HEK293 (cell line): ENCODE measurements at regions not wholly inside any gene's neighbourhood (a gene's known extent, or its start where the extent isn't known, plus 50 kb on each side); places are given as distances from the start of the nearest gene placed in this dataset.

ENCODE experiments used
- GLI4 ChIP-seq: fragments of 450-650 bp; formaldehyde crosslinking; IDR thresholded peaks from 2 replicates; pipeline ENCODE4 v1.5.1; 2016; ENCODE audit warnings: missing biosample characterization, missing genetic modification characterization
- MEIS1 ChIP-seq: sonication (generic); formaldehyde crosslinking; IDR thresholded peaks from 2 replicates; pipeline ENCODE4 v1.8.1; 2022; ENCODE audit warnings: missing genetic modification reagents, mild to moderate bottlenecking, borderline replicate concordance
- OVOL3 ChIP-seq: fragments of 450-650 bp; formaldehyde crosslinking; IDR thresholded peaks from 2 replicates; pipeline ENCODE4 v1.5.1; 2016; ENCODE audit warnings: missing biosample characterization, missing genetic modification characterization
- SCRT2 ChIP-seq: fragments of 450-650 bp; formaldehyde crosslinking; IDR thresholded peaks from 2 replicates; pipeline ENCODE4 v1.5.1; 2016; ENCODE audit warnings: missing biosample characterization, missing genetic modification characterization
- ZNF146 ChIP-seq: fragments of 450-650 bp; formaldehyde crosslinking; IDR thresholded peaks from 2 replicates; pipeline ENCODE4 v1.5.1; 2016; ENCODE audit warnings: missing biosample characterization, missing genetic modification characterization
- ZNF292 ChIP-seq: fragments of 450-650 bp; formaldehyde crosslinking; IDR thresholded peaks from 2 replicates; pipeline ENCODE4 v1.5.1; 2016; ENCODE audit warnings: low read depth, missing biosample characterization, missing genetic modification characterization, borderline replicate concordance
- ZNF544 ChIP-seq: fragments of 450-650 bp; formaldehyde crosslinking; IDR thresholded peaks from 2 replicates; pipeline ENCODE4 v1.5.0; 2017; ENCODE audit warnings: missing biosample characterization, missing genetic modification characterization
- ZNF747 ChIP-seq: fragments of 450-650 bp; formaldehyde crosslinking; IDR thresholded peaks from 2 replicates; pipeline ENCODE4 v1.5.1; 2016; ENCODE audit warnings: missing biosample characterization, missing genetic modification characterization
- TF ChIP-seq, protein P1 (sequence below): fragments of 450-650 bp; formaldehyde crosslinking; IDR thresholded peaks from 2 replicates; pipeline ENCODE4 v1.5.1; 2016; ENCODE audit warnings: missing biosample characterization, missing genetic modification characterization
- TF ChIP-seq, protein P2 (sequence below): fragments of 450-650 bp; formaldehyde crosslinking; IDR thresholded peaks from 2 replicates; pipeline ENCODE4 v1.5.1; 2016; ENCODE audit warnings: missing biosample characterization, missing genetic modification characterization
- TF ChIP-seq, protein P3 (sequence below): fragments of 450-650 bp; formaldehyde crosslinking; IDR thresholded peaks from 2 replicates; pipeline ENCODE4 v1.5.1; 2016; ENCODE audit warnings: missing biosample characterization, missing genetic modification characterization
- TF ChIP-seq, protein P4 (sequence below): fragments of 450-650 bp; formaldehyde crosslinking; IDR thresholded peaks from 2 replicates; pipeline ENCODE4 v1.5.1; 2016; ENCODE audit warnings: missing biosample characterization, missing genetic modification characterization, low read depth
- TF ChIP-seq, protein P5 (sequence below): fragments of 450-650 bp; formaldehyde crosslinking; IDR thresholded peaks from 2 replicates; pipeline ENCODE4 v1.5.1; 2016; ENCODE audit warnings: missing biosample characterization, missing genetic modification characterization

DNA sequence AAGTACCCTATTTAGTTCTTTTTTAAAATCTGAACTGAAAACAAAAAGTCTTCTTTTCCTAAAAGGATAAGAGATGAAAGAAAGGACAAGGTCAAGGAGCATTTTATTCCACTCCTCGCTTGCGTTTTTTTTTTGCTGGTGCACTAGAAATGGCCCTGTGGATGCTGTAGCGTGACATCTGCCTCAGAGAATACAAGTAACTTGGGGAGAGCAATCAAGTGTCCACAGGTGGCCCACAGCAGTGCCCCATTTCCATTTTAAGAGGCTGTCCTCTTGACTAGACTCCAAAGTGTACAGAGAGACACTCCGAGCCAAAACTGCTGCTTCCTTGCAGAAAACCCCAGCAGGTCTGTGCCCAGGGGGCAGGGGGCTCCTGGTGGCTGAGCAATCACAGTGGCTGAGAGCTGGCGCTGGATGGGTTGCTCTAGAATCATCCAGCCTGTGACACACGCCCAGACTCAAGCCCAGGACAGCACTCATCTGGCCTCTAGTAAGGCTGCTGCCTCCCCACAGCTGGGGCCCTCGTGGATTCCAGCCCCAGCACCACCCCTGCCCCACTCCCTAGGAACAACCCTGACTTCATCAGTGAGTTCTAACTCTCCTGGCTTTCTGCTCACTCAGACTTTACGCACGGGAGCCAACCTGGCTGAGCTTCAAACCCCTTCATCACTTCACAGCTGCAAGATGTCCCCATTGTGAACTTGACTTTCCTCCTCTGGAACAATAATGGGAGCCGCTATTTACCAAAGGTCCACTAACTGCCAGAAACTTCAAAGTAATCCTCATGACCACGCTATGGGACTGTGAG, 71.1 kb upstream of the SPATA12 start:
- TF ChIP-seq, protein P1, sequence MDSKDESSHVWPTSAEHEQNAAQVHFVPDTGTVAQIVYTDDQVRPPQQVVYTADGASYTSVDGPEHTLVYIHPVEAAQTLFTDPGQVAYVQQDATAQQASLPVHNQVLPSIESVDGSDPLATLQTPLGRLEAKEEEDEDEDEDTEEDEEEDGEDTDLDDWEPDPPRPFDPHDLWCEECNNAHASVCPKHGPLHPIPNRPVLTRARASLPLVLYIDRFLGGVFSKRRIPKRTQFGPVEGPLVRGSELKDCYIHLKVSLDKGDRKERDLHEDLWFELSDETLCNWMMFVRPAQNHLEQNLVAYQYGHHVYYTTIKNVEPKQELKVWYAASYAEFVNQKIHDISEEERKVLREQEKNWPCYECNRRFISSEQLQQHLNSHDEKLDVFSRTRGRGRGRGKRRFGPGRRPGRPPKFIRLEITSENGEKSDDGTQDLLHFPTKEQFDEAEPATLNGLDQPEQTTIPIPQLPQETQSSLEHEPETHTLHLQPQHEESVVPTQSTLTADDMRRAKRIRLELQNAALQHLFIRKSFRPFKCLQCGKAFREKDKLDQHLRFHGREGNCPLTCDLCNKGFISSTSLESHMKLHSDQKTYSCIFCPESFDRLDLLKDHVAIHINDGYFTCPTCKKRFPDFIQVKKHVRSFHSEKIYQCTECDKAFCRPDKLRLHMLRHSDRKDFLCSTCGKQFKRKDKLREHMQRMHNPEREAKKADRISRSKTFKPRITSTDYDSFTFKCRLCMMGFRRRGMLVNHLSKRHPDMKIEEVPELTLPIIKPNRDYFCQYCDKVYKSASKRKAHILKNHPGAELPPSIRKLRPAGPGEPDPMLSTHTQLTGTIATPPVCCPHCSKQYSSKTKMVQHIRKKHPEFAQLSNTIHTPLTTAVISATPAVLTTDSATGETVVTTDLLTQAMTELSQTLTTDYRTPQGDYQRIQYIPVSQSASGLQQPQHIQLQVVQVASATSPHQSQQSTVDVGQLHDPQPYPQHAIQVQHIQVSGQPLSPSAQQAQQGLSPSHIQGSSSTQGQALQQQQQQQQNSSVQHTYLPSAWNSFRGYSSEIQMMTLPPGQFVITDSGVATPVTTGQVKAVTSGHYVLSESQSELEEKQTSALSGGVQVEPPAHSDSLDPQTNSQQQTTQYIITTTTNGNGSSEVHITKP (tag by site-specific recombination): no peak
- TF ChIP-seq, protein P2, sequence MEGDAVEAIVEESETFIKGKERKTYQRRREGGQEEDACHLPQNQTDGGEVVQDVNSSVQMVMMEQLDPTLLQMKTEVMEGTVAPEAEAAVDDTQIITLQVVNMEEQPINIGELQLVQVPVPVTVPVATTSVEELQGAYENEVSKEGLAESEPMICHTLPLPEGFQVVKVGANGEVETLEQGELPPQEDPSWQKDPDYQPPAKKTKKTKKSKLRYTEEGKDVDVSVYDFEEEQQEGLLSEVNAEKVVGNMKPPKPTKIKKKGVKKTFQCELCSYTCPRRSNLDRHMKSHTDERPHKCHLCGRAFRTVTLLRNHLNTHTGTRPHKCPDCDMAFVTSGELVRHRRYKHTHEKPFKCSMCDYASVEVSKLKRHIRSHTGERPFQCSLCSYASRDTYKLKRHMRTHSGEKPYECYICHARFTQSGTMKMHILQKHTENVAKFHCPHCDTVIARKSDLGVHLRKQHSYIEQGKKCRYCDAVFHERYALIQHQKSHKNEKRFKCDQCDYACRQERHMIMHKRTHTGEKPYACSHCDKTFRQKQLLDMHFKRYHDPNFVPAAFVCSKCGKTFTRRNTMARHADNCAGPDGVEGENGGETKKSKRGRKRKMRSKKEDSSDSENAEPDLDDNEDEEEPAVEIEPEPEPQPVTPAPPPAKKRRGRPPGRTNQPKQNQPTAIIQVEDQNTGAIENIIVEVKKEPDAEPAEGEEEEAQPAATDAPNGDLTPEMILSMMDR (tag by site-specific recombination): no peak
- TF ChIP-seq ZNF544 (tag by site-specific recombination) (no peak), OVOL3 (tag by site-specific recombination) (no peak), SCRT2 (tag by site-specific recombination) (no peak), GLI4 (tag by site-specific recombination) (no peak), ZNF292 (tag by site-specific recombination) (no peak), ZNF747 (tag by site-specific recombination) (no peak), MEIS1 (CRISPR knock-in tag) (no peak), ZNF146 (tag by site-specific recombination) (no peak)
- TF ChIP-seq, protein P3, sequence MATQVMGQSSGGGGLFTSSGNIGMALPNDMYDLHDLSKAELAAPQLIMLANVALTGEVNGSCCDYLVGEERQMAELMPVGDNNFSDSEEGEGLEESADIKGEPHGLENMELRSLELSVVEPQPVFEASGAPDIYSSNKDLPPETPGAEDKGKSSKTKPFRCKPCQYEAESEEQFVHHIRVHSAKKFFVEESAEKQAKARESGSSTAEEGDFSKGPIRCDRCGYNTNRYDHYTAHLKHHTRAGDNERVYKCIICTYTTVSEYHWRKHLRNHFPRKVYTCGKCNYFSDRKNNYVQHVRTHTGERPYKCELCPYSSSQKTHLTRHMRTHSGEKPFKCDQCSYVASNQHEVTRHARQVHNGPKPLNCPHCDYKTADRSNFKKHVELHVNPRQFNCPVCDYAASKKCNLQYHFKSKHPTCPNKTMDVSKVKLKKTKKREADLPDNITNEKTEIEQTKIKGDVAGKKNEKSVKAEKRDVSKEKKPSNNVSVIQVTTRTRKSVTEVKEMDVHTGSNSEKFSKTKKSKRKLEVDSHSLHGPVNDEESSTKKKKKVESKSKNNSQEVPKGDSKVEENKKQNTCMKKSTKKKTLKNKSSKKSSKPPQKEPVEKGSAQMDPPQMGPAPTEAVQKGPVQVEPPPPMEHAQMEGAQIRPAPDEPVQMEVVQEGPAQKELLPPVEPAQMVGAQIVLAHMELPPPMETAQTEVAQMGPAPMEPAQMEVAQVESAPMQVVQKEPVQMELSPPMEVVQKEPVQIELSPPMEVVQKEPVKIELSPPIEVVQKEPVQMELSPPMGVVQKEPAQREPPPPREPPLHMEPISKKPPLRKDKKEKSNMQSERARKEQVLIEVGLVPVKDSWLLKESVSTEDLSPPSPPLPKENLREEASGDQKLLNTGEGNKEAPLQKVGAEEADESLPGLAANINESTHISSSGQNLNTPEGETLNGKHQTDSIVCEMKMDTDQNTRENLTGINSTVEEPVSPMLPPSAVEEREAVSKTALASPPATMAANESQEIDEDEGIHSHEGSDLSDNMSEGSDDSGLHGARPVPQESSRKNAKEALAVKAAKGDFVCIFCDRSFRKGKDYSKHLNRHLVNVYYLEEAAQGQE (tag by site-specific recombination): no peak
- TF ChIP-seq, protein P4, sequence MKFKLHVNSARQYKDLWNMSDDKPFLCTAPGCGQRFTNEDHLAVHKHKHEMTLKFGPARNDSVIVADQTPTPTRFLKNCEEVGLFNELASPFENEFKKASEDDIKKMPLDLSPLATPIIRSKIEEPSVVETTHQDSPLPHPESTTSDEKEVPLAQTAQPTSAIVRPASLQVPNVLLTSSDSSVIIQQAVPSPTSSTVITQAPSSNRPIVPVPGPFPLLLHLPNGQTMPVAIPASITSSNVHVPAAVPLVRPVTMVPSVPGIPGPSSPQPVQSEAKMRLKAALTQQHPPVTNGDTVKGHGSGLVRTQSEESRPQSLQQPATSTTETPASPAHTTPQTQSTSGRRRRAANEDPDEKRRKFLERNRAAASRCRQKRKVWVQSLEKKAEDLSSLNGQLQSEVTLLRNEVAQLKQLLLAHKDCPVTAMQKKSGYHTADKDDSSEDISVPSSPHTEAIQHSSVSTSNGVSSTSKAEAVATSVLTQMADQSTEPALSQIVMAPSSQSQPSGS (tag by site-specific recombination): no peak
- TF ChIP-seq, protein P5, sequence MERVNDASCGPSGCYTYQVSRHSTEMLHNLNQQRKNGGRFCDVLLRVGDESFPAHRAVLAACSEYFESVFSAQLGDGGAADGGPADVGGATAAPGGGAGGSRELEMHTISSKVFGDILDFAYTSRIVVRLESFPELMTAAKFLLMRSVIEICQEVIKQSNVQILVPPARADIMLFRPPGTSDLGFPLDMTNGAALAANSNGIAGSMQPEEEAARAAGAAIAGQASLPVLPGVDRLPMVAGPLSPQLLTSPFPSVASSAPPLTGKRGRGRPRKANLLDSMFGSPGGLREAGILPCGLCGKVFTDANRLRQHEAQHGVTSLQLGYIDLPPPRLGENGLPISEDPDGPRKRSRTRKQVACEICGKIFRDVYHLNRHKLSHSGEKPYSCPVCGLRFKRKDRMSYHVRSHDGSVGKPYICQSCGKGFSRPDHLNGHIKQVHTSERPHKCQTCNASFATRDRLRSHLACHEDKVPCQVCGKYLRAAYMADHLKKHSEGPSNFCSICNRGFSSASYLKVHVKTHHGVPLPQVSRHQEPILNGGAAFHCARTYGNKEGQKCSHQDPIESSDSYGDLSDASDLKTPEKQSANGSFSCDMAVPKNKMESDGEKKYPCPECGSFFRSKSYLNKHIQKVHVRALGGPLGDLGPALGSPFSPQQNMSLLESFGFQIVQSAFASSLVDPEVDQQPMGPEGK: no peak
